NB4 (cell line): ENCODE measurements at regions not wholly inside any gene's neighbourhood (a gene's known extent, or its start where the extent isn't known, plus 50 kb on each side); places are given as distances from the start of the nearest gene placed in this dataset.

ENCODE experiments used
- DNase-seq: peaks from one replicate; pipeline ENCODE4 v3.0.0; 2010; ENCODE audit warnings: low read depth
- H3K4me3 ChIP-seq: one replicate; pipeline ENCODE4 v1.5.1; 2011; ENCODE audit warnings: mild to moderate bottlenecking, low read depth, low read length, moderate library complexity
- MYC ChIP-seq: IDR thresholded peaks from 2 replicates; pipeline ENCODE4 v1.6.1; 2011; ENCODE audit warnings: low read depth, low read length
- POLR2A ChIP-seq: IDR thresholded peaks from 2 replicates; pipeline ENCODE4 v1.6.1; 2011; ENCODE audit warnings: mild to moderate bottlenecking; ENCODE audit not compliant: insufficient read length; ENCODE audit errors: extremely low read depth
- TF ChIP-seq, protein P1 (sequence below): IDR thresholded peaks from one replicate; pipeline ENCODE4 v1.5.1; 2012; ENCODE audit warnings: low read depth, low read length
- TF ChIP-seq, protein P2 (sequence below): IDR thresholded peaks from 2 replicates; pipeline ENCODE4 v1.6.1; 2011; ENCODE audit warnings: low read depth, low read length

DNA sequence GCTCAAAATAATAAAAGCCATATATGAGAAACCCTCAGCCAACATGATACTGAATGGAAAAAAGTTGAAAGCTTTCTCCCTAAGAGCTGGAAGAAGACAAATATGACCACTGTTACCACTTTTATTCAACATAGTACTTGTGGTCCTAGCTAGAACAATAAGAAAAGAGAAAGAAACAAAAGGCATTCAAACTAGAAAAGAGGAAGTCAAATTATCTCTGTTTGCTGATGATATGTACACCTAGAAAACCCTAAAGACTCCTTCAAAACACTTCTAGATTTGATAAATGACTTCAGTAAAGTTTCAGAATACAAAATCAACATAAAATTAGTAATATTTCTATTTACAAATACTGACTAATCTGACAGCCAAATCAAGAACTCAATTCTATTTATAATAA lies 328.8 kb upstream of the GCFC2 start:
- no peak for DNase-seq
- no peak overlapping the region for H3K4me3 ChIP-seq
- TF ChIP-seq, protein P1, sequence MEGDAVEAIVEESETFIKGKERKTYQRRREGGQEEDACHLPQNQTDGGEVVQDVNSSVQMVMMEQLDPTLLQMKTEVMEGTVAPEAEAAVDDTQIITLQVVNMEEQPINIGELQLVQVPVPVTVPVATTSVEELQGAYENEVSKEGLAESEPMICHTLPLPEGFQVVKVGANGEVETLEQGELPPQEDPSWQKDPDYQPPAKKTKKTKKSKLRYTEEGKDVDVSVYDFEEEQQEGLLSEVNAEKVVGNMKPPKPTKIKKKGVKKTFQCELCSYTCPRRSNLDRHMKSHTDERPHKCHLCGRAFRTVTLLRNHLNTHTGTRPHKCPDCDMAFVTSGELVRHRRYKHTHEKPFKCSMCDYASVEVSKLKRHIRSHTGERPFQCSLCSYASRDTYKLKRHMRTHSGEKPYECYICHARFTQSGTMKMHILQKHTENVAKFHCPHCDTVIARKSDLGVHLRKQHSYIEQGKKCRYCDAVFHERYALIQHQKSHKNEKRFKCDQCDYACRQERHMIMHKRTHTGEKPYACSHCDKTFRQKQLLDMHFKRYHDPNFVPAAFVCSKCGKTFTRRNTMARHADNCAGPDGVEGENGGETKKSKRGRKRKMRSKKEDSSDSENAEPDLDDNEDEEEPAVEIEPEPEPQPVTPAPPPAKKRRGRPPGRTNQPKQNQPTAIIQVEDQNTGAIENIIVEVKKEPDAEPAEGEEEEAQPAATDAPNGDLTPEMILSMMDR = no peak
- no peak for TF ChIP-seq MYC
- TF ChIP-seq, protein P2, sequence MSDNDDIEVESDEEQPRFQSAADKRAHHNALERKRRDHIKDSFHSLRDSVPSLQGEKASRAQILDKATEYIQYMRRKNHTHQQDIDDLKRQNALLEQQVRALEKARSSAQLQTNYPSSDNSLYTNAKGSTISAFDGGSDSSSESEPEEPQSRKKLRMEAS = no peak
- TF ChIP-seq POLR2A = no peak

DNA sequence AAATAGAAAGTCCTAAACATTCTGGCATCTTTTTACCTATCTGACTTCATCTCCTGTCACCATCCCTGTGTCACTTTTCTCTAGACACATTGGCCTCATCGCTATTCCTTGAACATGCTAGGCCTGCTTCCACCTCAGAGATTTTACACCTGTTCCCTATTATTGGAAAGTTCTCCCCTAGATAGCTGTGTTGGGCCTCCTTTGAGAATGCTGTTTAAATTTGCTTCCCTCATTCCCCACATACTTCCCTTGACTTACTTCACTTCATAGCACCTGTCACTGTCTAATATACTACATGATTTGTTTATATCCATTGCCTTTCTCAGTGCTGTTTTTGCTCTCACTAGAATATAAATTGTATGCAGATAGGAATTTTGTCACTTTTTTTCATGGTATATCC lies 317.0 kb upstream of the GCFC2 start:
- TF ChIP-seq, protein P1 = no peak
- no peak overlapping the region for H3K4me3 ChIP-seq
- no peak for DNase-seq

DNA sequence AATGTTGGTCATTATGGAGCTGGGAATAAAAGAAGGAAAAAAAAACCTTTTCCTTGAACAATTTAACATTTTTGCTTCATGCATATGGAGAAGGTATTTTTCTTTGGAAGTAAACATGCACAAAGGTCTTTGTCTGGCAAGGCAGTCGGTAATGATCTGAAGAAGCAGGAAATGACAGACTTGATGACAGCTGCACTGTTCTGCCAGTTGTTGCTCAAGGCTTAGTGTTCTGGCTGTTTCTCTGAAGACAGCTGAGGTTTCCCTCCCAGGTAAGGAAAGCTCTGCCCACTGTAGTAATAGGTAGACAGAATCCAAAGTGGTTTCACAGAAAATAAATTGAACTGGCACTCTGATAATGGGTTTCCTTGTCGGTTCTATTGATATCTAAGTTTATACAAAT lies 308.4 kb upstream of the GCFC2 start:
- no peak for DNase-seq
- TF ChIP-seq, protein P1 = no peak
- TF ChIP-seq, protein P2 = no peak
- TF ChIP-seq MYC = no peak
- no peak for TF ChIP-seq POLR2A
- H3K4me3 ChIP-seq = no peak overlapping the region

DNA sequence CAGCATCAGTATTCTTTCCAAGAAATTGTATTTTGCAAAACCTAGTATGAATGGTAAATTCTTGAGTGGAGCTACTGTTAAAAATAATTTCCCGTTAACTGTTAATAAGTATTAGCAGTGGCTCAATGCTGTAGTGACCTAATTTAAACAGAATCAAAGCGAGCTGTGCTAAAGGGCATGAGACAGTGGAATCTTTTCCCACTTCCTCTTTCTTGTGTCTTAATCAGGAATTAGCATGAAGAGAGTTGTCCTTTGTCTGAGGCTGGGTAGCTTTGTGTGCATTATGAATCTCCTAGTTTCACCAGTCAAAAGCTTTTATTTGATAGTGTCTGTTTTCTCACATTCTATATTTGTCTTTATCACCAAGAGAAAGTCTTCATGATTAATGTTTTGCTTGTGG lies 298.8 kb upstream of the GCFC2 start:
- no peak overlapping the region for H3K4me3 ChIP-seq
- TF ChIP-seq POLR2A = no peak
- TF ChIP-seq MYC = no peak
- TF ChIP-seq, protein P1 = no peak
- TF ChIP-seq, protein P2 = no peak
- no peak for DNase-seq

DNA sequence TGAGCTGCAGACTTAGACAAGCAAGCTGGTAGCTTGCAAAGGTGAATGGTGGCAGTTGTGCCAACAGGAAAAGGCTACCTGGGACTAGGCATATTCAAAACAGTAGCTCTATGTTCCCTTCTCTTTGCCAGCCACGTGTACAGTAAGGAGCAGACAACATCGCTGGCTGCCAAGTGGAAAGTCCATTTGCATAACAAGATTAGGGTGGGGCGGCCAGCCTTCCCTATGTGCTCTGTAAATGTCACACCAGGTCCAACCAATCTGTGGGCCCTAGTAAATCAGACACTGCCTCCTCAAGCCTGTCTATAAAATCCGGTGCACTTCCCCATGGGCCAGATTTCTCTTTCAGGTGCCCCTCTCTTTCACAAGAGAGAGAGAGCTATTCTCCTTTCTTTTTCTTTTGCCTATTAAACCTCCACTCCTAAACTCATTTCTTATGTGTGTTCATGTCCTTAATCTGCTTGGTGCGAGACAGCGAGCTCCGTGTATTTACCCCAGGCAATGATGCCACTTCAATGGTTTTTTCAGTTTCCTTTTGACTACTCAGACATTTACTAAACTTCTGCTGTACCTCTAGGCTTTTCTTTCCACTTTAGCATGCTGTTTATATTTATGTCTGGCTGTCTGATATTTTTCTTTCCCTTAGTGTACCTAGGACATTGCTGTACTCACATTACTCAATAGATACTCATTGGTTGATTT lies 297.4 kb upstream of the GCFC2 start:
- no peak for DNase-seq
- no peak overlapping the region for H3K4me3 ChIP-seq
- TF ChIP-seq, protein P1 = no peak
- TF ChIP-seq MYC (no peak), POLR2A (no peak)
- TF ChIP-seq, protein P2 = no peak

DNA sequence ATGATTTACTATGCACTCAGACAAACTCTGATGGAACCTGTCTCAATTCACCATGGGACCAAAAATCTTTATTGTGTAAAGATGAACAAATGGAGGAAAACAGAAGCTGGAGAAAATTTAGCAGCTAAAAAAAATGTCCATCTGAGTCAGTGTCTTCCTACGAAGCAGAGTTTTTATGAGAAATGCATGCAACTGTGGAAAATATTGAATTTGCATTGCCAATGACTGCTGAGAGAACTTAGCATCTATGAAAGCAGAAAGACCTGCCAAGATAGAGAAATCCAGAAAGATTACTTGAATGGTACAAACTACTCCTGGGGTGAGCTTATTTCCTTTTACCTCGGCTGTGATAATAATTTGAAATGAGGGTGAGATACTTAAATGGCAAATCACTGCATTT lies 289.7 kb upstream of the GCFC2 start:
- no peak for DNase-seq
- no peak for TF ChIP-seq MYC
- TF ChIP-seq, protein P1 = no peak
- TF ChIP-seq POLR2A = no peak
- TF ChIP-seq, protein P2 = no peak
- H3K4me3 ChIP-seq = no peak overlapping the region
